HG03571 (cell line): ENCODE measurements at regions not wholly inside any gene's neighbourhood (a gene's known extent, or its start where the extent isn't known, plus 50 kb on each side); places are given as distances from the start of the nearest gene placed in this dataset.
A peak's percentile ranks its signal among the peaks of the same experiment; 100 is the strongest.

Experiments
- ATAC-seq: cut with Tn5 transposase; IDR thresholded peaks from one replicate; pipeline ENCODE4 v1.9.1; 2021; ENCODE audit not compliant: unreplicated experiment

- no peak for ATAC-seq
These were observed 131.4 kb upstream of the UBASH3B start for GRCh38 chr11:122523846-122524805.

GRCh38 chr11:122521626-122522025 lies 133.9 kb upstream of the UBASH3B start:
- ATAC-seq = no peak

- no peak for ATAC-seq
These were observed 137.8 kb upstream of the UBASH3B start for GRCh38 chr11:122517403-122518379.

- ATAC-seq = no peak
These were observed 138.8 kb upstream of the UBASH3B start for GRCh38 chr11:122516686-122517085.

DNA sequence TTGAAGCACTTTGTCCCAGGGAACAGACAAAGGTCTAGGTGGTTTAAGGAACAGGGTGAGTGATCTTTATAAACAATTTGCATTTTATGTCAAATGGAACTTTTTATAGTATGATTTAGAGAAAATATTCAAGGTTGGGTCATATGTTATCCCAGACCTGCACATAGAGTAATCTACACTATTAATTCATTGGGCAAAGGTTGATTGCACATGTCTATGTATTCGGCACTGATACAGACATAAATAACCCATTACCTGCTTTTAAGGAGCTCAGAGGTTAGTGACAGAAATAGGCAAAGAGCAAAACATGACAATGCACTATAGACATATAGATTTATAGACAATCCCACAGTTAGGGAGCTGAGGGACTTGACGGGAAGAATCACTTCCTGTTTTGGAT lies 141.5 kb upstream of the UBASH3B start:
- no peak for ATAC-seq

- no peak for ATAC-seq
These were observed 142.2 kb upstream of the UBASH3B start for GRCh38 chr11:122513328-122513727.

DNA sequence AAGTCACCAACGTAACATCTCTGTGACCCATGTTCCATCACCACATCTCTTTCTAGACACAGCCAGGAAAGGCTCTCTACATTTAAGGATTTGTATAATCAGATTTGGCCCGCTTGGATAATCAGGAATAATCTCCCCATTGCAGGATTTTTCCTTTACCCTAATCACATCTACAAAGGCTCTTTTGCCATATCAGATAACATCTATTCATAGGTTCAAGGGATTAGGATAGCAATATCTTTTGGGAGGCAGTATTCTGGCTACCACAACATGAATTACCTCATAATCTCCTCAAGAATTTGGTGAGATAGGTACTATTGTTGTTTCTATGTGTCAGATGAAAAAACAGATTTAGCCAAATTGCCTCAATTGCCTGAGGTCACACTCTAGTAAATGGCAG lies 142.8 kb upstream of the UBASH3B start:
- ATAC-seq = no peak

DNA sequence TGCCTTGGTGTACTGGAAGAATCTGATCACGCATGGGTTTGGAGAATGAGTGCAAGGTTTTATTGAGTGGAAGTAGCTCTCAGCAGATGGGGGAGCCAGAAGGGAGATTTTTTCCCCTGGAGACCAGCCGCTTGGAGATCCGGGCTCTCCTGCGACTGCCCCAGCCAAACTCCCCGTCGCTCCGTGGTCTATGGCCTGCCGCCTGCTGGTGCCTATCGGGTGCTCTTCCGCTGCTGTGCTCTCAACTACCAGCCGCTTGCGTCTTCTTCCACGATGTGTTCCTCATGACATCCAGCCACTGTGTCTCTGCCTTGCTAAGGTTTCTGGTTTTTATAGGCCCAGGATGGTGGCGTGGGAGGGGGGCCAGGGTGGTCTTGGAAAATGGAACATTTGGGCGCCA lies 145.6 kb upstream of the UBASH3B start:
- no peak for ATAC-seq

DNA sequence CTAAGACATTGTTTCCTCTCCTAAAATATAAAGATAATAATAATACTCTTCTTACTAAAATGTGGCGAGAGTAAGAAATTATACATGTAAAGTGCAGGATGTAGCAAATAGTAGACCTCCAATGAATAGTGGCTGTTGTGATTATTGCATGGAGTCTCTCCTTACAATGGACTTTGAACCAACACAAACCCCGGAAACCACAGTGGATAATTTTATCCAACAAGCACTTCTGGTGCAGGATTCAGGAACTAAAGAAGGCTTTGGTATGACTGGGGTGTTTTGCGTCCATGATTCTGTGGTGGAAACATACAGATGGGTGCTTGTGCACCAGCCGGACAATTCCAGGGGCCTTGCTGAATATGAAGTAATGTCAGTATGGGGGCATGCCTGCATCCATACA lies 146.4 kb upstream of the UBASH3B start:
- ATAC-seq = no peak

GRCh38 chr11:122505304-122506006 lies 150.1 kb upstream of the UBASH3B start:
- ATAC-seq = peak; percentile 57

DNA sequence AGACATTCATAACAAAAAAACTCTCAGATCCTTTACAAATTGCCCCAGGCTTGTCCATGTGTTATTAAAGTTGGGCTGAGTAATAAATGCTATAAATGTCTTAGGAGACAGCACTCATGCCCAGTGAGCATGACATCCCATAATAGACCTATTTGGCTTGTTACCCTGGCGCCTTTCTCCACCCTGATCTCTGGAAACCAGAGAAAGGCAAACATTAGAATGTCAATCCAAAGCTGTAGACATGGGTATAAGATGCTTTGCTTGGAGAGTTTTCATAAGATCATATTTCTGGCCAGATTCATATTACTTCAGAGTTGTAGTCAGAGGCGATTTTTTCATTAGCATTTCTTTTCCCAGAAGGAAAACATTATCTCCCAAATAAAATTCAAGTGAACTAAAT lies 161.3 kb upstream of the UBASH3B start:
- no peak for ATAC-seq

- no peak for ATAC-seq
These were observed 164.0 kb upstream of the UBASH3B start for GRCh38 chr11:122491509-122491908.

DNA sequence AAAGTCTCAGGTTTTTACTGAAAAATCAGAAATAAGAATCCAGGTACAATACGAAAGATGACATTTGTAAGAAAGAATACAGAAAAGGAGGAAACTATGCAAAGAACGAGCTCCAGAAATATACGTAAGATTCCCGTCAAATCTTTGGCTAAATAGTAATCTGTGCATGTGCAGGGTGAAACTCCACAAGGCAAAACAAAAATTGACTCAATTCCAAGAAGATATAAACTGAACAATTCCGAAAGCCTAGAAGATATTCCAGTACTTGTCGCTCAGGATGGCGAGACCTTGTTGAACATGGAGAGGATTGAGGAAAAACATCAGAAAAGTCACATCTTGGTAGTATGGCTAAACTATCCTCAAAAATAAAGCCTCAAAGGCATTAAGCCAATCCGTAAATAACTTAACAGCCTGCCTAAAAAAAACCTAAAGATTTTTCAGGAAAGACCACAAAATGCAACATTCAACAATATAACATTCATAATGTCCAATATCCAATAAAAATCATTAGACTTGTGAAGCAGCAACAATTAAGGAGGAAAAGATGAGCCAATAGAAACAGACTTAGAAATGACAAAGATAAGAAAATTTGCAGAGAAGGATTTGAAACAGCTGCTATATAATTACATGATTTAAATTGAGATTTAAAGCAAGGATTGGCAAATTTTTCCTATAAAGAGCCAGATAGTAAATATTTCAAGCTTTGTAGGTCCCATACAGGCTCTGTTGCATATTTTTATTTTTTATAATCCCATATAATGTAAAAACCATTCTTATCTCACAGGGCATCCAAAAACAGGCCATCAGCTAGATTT lies 166.4 kb upstream of the UBASH3B start:
- ATAC-seq = no peak

GRCh38 chr11:122487669-122488068 lies 167.9 kb upstream of the UBASH3B start:
- ATAC-seq = no peak

GRCh38 chr11:122486793-122487495 lies 168.6 kb upstream of the UBASH3B start:
- ATAC-seq = no peak

DNA sequence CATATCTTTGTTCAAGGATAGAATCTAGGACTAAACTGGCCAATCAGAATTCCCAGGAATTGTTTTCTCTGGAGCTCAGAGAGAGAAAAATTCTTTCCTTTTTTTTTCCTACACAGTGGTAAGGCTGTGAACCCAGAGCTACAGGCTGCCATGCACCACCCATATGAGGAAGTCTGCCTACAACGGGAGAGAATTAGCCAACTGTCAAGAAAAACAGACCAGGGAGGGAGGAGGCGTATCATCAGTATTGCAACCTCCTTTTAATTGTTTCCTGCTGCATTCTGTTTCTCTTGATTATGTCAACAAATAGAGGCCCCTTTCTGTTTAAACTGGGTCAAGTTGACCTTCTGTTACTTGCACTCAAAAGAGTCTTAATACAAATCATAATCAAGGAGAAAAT lies 176.5 kb upstream of the UBASH3B start:
- ATAC-seq = no peak

GRCh38 chr11:122468965-122469364 lies 186.6 kb upstream of the UBASH3B start:
- ATAC-seq = no peak

- no peak for ATAC-seq
These were observed 192.0 kb upstream of the UBASH3B start for GRCh38 chr11:122463530-122463929.

DNA sequence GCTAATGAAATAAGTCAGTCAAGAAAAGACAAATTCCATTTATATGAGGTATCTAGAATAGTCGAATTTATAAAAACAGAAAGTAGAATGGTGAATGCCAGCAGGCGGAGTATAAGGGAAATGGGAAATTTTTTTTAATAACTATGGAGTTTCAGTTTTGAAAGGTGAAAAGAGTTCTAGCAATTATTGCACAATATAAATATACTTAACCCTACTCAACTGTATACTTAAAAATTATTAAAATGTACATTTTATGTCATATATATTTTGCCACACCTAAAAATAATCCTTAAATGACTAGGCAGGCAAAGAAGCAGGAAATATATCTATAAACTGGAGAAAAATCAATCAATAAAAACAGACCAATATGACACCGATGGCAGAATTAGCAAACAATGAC lies 196.5 kb upstream of the UBASH3B start:
- no peak for ATAC-seq

DNA sequence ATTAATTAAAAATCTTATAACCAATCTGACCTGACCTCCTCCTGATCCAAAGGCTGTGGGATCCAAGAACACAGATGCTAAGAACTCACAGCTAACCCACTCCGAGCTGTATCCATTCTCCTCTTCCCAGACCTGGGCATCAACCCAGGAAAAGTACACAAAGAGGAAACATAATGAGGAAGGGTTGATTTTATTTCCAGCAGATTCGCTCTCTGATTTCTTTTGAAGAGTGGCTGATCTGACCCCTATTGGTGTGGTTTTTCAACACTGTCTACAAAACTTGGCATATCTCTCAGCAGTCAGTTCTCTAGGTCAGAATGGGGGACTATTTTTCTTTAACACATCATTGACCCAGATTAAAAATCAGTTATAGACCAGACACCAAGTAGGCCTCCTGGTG lies 201.9 kb upstream of the UBASH3B start:
- ATAC-seq = no peak
